ENCODE measurements at regions not wholly inside any gene's neighbourhood (a gene's known extent, or its start where the extent isn't known, plus 50 kb on each side); places are given as distances from the start of the nearest gene placed in this dataset.

DNA sequence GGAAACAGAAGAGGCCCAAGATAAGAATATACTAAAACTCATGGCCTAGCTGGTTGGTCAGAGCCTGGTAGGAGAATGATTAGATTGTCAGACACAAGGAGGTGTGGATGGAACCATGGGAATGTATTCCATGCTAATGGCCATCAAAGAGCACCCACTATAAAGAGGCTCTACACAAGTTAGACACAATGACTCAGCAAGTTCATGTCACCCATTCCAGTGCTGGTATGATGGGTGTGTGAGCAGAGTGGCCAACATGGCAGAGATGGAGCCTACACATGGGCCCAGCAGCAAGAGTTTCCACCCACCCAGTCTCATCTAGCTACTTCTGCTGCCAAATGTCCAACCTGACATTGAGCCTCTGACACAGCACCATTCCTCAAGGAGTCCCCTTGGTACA, 97.5 kb upstream of the COG2 start:
- Histone ChIP-seq H3K27ac (ENCODE audit: low read length) (no peak overlapping the region), H4K20me1 (ENCODE audit: insufficient read depth, low read length) (no peaks in the 10 kb centered on the region), H3K79me2 (ENCODE audit: insufficient read depth, low read length) (no peaks in the 10 kb centered on the region), H3K4me3 (ENCODE audit: low read depth in 1 of 2, low read length in 2 of 2) (no peak overlapping the region), H3K9ac (ENCODE audit: low read depth, low read length) (no peak overlapping the region), H3K4me1 (ENCODE audit: insufficient read depth, low read length) (no peaks in the 10 kb centered on the region), H3K27me3 (ENCODE audit: insufficient read depth, low read length, poor library complexity) (no peaks in the 10 kb centered on the region), H3K9me3 (ENCODE audit: insufficient read depth, low read length, severe bottlenecking) (no peaks in the 10 kb centered on the region), H3K36me3 (ENCODE audit: insufficient read depth, low read length) (no peaks in the 10 kb centered on the region), H3K4me2 (ENCODE audit: insufficient read depth, low read length) (no peak overlapping the region), H2AFZ (ENCODE audit: low read depth, low read length) (no peak overlapping the region)
- DNase-seq (no peak), ATAC-seq (ENCODE audit: insufficient read depth, low read depth) (no peak)
- TF ChIP-seq, protein P1, sequence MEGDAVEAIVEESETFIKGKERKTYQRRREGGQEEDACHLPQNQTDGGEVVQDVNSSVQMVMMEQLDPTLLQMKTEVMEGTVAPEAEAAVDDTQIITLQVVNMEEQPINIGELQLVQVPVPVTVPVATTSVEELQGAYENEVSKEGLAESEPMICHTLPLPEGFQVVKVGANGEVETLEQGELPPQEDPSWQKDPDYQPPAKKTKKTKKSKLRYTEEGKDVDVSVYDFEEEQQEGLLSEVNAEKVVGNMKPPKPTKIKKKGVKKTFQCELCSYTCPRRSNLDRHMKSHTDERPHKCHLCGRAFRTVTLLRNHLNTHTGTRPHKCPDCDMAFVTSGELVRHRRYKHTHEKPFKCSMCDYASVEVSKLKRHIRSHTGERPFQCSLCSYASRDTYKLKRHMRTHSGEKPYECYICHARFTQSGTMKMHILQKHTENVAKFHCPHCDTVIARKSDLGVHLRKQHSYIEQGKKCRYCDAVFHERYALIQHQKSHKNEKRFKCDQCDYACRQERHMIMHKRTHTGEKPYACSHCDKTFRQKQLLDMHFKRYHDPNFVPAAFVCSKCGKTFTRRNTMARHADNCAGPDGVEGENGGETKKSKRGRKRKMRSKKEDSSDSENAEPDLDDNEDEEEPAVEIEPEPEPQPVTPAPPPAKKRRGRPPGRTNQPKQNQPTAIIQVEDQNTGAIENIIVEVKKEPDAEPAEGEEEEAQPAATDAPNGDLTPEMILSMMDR (IDR thresholded peaks at IDR 0.05; ENCODE audit: borderline replicate concordance, extremely low read depth, low read length, poor library complexity, severe bottlenecking), result no peak
- no peak for TF ChIP-seq EZH2 (IDR thresholded peaks at IDR 0.05; ENCODE audit: borderline replicate concordance, low read depth, low read length, severe bottlenecking)

DNA sequence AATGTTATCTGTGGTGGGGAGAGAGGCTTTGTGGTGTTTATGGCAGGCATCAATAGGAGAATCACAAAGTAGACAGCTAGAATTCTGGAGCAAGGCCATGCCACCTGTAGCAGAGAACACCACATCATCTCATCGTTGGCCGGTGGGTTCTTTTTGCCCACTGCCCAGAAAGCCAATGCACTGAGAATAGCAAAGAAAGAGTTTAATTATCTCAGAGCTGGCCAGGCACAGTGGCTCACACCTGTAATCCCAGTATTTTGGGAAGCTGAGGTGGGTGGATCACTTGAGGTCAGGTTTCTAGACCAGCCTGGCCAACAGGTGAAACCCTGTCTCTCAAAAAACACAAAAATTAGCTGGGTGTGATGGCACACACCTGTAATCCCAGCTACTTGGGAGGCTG, 99.2 kb upstream of the COG2 start:
- H4K20me1 ChIP-seq (ENCODE audit: insufficient read depth, low read length), result no peaks in the 10 kb centered on the region
- no peak overlapping the region for H3K27ac ChIP-seq (ENCODE audit: low read length)
- no peak overlapping the region for H3K4me2 ChIP-seq (ENCODE audit: insufficient read depth, low read length)
- H3K9ac ChIP-seq (ENCODE audit: low read depth, low read length), result no peak overlapping the region
- H3K36me3 ChIP-seq (ENCODE audit: insufficient read depth, low read length), result no peaks in the 10 kb centered on the region
- H3K9me3 ChIP-seq (ENCODE audit: insufficient read depth, low read length, severe bottlenecking), result no peaks in the 10 kb centered on the region
- DNase-seq (no peak), ATAC-seq (ENCODE audit: insufficient read depth, low read depth) (no peak)
- H3K4me1 ChIP-seq (ENCODE audit: insufficient read depth, low read length), result no peaks in the 10 kb centered on the region
- no peaks in the 10 kb centered on the region for H3K27me3 ChIP-seq (ENCODE audit: insufficient read depth, low read length, poor library complexity)
- TF ChIP-seq, protein P1 (IDR thresholded peaks at IDR 0.05; ENCODE audit: borderline replicate concordance, extremely low read depth, low read length, poor library complexity, severe bottlenecking), result no peak
- no peak for TF ChIP-seq EZH2 (IDR thresholded peaks at IDR 0.05; ENCODE audit: borderline replicate concordance, low read depth, low read length, severe bottlenecking)
- no peak overlapping the region for H2AFZ ChIP-seq (ENCODE audit: low read depth, low read length)
- H3K4me3 ChIP-seq (ENCODE audit: low read depth in 1 of 2, low read length in 2 of 2), result no peak overlapping the region
- H3K79me2 ChIP-seq (ENCODE audit: insufficient read depth, low read length), result no peaks in the 10 kb centered on the region

GRCh38 chr1:230542681-230543080, 99.6 kb upstream of the COG2 start:
- Histone ChIP-seq H3K27ac (ENCODE audit: low read length) (no peak overlapping the region), H3K4me3 (ENCODE audit: low read depth in 1 of 2, low read length in 2 of 2) (no peak overlapping the region), H3K36me3 (ENCODE audit: insufficient read depth, low read length) (no peaks in the 10 kb centered on the region), H3K79me2 (ENCODE audit: insufficient read depth, low read length) (no peaks in the 10 kb centered on the region), H3K27me3 (ENCODE audit: insufficient read depth, low read length, poor library complexity) (no peaks in the 10 kb centered on the region), H3K4me1 (ENCODE audit: insufficient read depth, low read length) (no peaks in the 10 kb centered on the region), H3K9me3 (ENCODE audit: insufficient read depth, low read length, severe bottlenecking) (no peaks in the 10 kb centered on the region), H2AFZ (ENCODE audit: low read depth, low read length) (no peak overlapping the region), H4K20me1 (ENCODE audit: insufficient read depth, low read length) (no peaks in the 10 kb centered on the region), H3K9ac (ENCODE audit: low read depth, low read length) (no peak overlapping the region), H3K4me2 (ENCODE audit: insufficient read depth, low read length) (no peak overlapping the region)
- TF ChIP-seq, protein P1 (IDR thresholded peaks at IDR 0.05; ENCODE audit: borderline replicate concordance, extremely low read depth, low read length, poor library complexity, severe bottlenecking), result no peak
- TF ChIP-seq EZH2 (IDR thresholded peaks at IDR 0.05; ENCODE audit: borderline replicate concordance, low read depth, low read length, severe bottlenecking), result no peak
- DNase-seq (no peak), ATAC-seq (ENCODE audit: insufficient read depth, low read depth) (no peak)

DNA sequence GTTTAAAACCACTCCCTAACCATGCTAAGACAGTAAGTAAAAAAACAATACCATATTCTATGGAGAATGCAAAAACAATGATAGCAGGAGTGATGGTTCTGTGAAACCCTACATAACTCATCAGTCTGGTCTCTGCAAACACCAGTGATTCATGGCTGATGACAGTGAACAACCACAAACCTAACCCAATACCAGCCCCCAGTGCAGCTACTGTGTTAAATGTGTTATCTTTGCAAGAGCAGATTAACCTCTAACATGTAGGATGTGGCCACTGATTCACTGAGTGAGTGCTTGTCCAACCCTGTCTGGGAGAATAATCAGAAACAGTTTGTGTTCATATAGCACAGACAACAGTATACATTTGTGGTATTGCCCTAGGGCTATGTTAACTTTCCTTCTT, 100.2 kb upstream of the COG2 start:
- Histone ChIP-seq H3K4me3 (ENCODE audit: low read depth in 1 of 2, low read length in 2 of 2) (no peak overlapping the region), H2AFZ (ENCODE audit: low read depth, low read length) (no peak overlapping the region), H3K4me2 (ENCODE audit: insufficient read depth, low read length) (no peak overlapping the region), H3K4me1 (ENCODE audit: insufficient read depth, low read length) (no peaks in the 10 kb centered on the region), H3K27ac (ENCODE audit: low read length) (no peak overlapping the region), H3K79me2 (ENCODE audit: insufficient read depth, low read length) (no peaks in the 10 kb centered on the region), H3K27me3 (ENCODE audit: insufficient read depth, low read length, poor library complexity) (no peaks in the 10 kb centered on the region), H3K36me3 (ENCODE audit: insufficient read depth, low read length) (no peaks in the 10 kb centered on the region), H3K9me3 (ENCODE audit: insufficient read depth, low read length, severe bottlenecking) (no peaks in the 10 kb centered on the region), H4K20me1 (ENCODE audit: insufficient read depth, low read length) (no peaks in the 10 kb centered on the region), H3K9ac (ENCODE audit: low read depth, low read length) (no peak overlapping the region)
- DNase-seq, result no peak
- no peak for TF ChIP-seq EZH2 (IDR thresholded peaks at IDR 0.05; ENCODE audit: borderline replicate concordance, low read depth, low read length, severe bottlenecking)
- TF ChIP-seq, protein P1 (IDR thresholded peaks at IDR 0.05; ENCODE audit: borderline replicate concordance, extremely low read depth, low read length, poor library complexity, severe bottlenecking), result no peak
- no peak for ATAC-seq (ENCODE audit: insufficient read depth, low read depth)
